ENCODE measurements at regions not wholly inside any gene's neighbourhood (a gene's known extent, or its start where the extent isn't known, plus 50 kb on each side); places are given as distances from the start of the nearest gene placed in this dataset.
"Not testable (repeated sequence)": the region's sequence is repeated elsewhere in the genome, so short reads cannot be mapped to it uniquely, and the experiment has no call there.

- no peak for DNase-seq
These were observed 77.6 kb downstream of the SETD4 start for GRCh38 chr21:35982717-35983116.

- no peak for DNase-seq
These were observed 78.7 kb downstream of the SETD4 start for GRCh38 chr21:35981514-35982070.

GRCh38 chr21:35980821-35981220, 79.5 kb downstream of the SETD4 start:
- DNase-seq: no peak

DNA sequence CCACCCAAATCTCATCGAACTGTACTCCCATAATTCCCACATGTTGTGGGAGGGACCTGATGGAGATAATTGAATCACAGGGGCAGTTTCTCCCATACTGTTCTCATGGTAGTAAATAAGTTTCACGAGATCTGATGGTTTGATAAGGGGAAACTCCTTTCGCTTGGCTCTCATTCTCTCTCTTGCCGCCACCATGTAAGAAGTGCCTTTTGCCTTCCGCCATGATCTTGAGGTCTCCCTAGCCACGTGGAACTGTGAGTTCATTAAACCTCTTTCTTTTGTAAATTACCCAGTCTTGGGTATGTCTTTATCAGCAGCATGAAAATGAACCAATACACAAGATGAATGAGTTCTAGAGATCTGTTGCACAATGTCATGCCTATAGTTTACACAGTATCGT, 82.5 kb downstream of the SETD4 start:
- DNase-seq: not testable (repeated sequence)

DNA sequence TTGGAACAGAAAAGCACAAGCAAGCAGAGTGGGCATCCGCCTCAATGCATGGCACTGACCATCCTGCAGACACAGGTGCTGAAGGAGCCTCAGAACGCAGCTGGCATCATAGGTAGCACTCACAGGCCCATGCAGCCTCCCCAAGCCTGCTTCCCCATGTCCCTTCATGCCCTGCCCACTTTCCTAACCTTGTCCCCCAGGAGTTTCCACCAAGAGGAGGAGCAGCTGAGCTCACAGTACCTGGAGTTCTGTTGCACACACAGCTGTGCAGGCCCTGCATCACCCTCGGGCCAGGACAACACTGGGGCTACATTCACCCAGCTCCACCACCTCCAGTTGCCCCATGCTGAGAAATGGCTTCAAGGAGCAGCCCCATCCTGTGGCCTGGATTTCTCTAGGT, 83.4 kb downstream of the SETD4 start:
- no peak for DNase-seq

- DNase-seq: no peak
These were observed 83.8 kb downstream of the SETD4 start for GRCh38 chr21:35976481-35976880.

GRCh38 chr21:35974775-35975174, 85.6 kb downstream of the SETD4 start:
- DNase-seq: no peak

DNA sequence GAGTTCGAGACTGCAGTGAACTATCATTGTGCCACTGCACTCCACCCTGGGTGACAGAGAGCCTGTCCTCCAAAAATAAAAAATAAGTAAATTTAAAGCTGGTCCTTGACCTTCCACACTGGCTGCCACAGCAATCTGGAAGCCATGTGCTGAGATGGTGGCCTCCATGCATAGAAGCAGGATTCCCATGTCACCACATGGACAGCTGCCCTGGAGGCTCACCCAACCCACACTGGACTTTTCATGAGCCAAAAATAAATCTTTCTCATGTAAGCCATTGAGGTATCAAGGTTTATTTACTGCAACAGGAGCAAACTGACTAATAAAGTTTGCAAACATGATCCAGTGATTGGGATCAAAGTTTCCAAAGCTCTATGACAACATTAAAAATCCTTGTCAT, 88.5 kb downstream of the SETD4 start:
- DNase-seq: no peak

DNA sequence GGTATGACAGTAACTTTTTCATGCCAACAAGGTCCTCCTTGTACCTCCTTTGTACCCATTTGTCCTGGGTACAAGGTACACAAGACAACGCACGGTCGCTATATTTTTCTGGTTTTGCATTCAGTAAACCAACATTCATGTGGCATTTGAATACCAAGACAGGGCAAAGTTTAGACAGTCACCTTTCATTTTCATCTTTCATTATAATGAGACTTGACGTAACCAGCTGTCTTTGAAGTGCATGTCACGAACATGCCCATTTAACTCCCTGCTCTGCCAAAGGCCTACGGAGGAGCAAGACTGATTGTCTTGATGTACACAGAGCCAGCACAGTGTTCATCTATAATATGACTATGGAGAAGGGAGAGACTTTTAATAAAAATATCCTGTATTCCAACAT, 91.0 kb downstream of the SETD4 start:
- no peak for DNase-seq

- no peak for DNase-seq
These were observed 91.8 kb downstream of the SETD4 start for GRCh38 chr21:35968564-35968963.

DNA sequence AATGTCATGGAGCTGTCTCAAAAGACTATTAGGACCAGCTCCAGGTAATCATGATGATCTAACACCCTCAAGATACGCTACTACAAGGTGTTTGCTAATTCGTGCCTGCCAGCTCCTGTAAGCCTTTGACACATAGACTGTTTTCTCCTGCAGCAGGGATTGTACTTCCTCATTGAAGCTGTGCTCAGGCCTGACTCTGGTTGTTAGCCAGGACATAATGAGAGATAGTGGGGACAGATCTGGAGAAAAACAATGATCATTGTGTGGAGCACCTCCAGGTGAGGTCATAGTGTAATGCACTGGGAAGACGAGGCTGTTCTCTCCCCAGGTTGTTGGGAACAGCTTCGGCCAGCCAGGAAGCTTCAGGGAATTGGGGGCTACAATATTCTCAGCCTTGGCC, 94.6 kb downstream of the SETD4 start:
- DNase-seq: no peak

GRCh38 chr21:35963920-35964451, 96.3 kb downstream of the SETD4 start:
- no peak for DNase-seq

DNA sequence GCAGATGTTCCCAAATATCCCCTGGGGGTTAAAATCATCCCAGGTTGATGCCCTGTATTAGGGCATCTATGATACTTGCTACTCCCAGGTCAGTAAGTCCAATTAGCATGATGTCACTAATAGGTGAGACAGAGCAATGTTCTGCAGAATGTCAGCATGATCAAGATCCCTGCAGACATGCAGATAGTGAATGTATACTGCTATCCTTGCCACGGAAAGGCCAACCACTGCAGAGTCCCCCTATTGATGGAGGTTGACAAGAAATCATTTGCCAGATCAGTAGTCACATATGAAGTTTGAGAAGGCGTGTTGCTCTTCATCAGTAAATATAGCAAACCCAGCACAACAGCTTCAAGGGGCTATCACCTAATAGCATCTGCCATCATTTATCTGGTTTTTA, 97.4 kb downstream of the SETD4 start:
- DNase-seq: no peak

DNA sequence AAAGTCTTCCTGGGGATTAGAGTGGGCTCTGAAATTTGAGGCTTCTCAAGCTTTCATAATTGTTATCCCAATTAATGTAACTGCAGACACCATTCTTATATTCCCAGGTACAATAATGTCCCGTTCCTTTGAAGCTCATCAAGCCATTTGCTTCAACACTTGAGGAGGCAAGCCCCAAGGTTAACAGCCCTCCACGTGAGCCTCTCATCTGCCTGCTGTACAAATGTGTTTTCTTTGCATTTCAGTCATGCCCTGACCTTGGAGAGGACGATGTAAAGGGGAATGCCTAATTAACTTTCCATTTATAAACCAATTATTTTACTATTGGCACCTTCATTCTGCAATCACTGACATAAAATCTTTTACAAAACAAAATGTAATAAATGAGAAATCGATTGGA, 106.3 kb downstream of the SETD4 start:
- DNase-seq: no peak

DNA sequence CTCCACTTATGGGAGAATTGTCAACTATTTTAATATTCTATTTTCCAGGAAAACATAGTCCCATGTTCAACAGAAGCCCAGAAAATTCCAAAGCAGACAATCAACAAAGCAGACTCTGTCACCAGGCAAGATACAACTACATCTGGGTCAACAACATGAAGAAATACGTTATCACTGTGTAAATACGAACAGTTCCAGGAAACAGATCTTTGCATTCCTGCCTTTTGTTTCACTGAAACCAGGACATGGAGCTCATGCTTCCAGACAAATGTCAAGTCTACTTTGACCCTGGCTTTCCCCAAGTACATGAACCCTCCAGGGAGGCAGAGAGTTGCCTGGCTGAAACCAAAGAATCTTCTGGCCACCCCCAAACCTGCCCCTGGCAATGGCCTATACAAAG, 106.7 kb downstream of the SETD4 start:
- DNase-seq: no peak

GRCh38 chr21:35952651-35953340, 107.5 kb downstream of the SETD4 start:
- DNase-seq: no peak

- DNase-seq: no peak
These were observed 111.3 kb downstream of the SETD4 start for GRCh38 chr21:35948982-35949381.

DNA sequence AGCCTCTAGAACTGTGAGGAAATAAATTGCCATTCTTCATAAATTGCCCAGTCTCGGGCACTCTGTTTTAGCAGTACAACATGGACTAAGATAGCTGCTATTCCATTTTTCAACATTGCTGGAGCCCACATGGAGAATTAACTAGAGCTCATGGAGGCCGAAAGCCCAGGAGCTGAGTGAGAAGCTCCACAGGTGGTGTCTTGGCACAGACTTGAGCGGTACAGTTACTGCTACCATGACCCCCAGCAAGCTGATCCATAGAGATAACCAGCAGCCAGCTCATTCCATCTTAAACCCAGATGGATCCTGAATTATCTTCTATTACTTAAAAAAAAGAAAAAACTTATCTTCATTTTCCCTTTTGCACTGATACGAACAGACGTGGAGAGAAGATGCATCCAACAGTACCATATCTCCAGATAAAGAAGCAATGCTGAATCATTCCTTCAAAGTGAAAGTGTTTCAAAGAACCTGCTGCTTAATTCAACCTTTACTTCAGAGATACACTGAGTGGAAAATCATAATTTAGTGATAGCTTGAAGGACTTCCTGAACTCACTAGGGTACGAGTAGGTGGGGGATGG, 115.1 kb downstream of the SETD4 start:
- DNase-seq: no peak

DNA sequence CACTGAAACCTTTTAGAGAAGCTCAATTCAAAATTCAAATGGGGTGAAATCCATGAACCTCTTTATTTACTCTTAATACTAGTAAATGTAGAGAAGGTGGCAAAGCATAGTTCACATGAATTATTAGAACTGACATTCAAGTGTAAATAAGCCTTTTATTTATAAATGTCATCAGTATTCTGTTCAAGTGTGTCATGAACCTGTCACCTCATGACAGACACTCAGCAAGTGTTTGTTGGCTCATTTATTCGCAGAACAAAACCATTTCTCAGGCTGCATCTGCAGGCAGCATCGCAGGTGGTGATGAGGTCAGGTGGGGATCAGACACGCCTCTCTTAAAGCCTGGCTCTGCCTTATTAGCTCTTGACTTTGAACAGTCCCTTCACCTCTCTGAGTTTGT, 116.6 kb downstream of the SETD4 start:
- no peak for DNase-seq

DNA sequence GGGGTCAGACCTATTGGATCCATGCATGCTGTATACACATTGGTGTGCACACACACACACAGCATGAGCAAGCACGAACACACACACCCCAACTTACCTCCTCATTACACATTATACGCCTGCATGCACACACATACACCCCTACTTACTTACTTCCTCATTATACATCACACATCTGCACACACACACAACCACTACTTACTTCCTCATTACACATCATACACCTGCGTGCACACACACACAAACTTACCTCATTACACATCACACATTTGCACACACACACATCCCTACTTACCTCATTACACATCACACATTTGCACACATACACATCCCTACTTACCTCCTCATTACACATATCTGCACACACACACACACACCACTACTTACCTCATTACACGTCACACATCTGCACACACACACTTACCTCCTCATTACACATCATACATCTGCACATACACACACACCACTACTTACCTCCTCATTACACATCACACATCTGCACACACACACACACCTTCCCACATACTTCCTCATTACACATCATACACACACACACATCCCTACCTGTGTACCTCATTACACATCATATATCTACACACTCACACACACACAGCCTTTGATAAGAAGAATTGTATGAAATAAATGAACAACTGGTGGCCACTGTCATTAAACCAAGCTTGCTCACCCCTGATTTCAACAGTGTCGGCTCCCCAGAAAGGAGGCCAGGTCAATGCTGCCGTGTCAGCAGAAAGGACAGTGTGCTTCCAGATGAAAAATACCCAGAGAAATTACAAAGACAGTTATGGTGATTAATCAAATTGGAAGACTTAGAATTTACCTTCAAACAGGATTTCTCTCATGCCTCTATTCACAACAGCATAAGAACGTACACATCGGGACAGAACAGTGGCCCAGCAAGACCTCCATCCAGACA, 117.8 kb downstream of the SETD4 start:
- DNase-seq: no peak

GRCh38 chr21:35940074-35940927, 120.0 kb downstream of the SETD4 start:
- peak; percentile 10 for DNase-seq

DNA sequence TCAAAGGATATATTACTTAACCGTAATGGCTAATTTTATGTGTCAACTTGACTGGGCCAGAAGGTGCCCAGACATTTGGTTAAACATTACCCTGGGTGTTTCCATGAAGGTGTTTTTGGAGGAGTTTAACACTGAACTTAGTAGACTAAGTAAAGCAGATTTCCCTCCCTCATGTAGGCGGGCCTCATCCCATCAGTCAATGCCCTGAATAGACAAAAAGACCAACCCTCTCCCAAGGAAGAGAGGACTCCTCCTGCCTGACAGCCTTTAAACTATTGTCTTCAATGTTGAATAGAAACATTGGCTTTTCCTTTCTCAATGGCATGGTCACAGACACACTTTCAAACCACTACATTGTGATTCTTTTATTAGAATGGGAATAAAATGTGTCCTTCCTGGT, 121.9 kb downstream of the SETD4 start:
- no peak for DNase-seq
